DOHH2 (cell line): ENCODE measurements at regions not wholly inside any gene's neighbourhood (a gene's known extent, or its start where the extent isn't known, plus 50 kb on each side); places are given as distances from the start of the nearest gene placed in this dataset.

Experiments used
- H3F3A ChIP-seq: fragments of 200-600 bp; sonication (generic), shearing (Covaris generic); 2 replicates; pipeline ENCODE4 v1.6.0; 2016; ENCODE audit warnings: antibody characterized with exemption, mild to moderate bottlenecking; ENCODE audit not compliant: control insufficient read depth, insufficient read depth
- H3K27ac ChIP-seq: fragments of 200-600 bp; sonication (generic); 2 replicates; pipeline ENCODE4 v1.5.1; 2014; ENCODE audit warnings: low read depth, mild to moderate bottlenecking, low read length, moderate library complexity
- H3K27me3 ChIP-seq: fragments of 200-600 bp; sonication (generic); 2 replicates; pipeline ENCODE4 v1.6.1; 2014; ENCODE audit warnings: mild to moderate bottlenecking, low read length, mixed read lengths; ENCODE audit not compliant: control insufficient read depth
- H3K36me3 ChIP-seq: fragments of 200-600 bp; sonication (generic); 2 replicates; pipeline ENCODE4 v1.6.1; 2014; ENCODE audit warnings: mild to moderate bottlenecking, low read length, moderate library complexity, mixed read lengths; ENCODE audit not compliant: control insufficient read depth
- H3K4me1 ChIP-seq: fragments of 200-600 bp; sonication (generic); 2 replicates; pipeline ENCODE4 v1.6.1; 2014; ENCODE audit warnings: mild to moderate bottlenecking, low read length, mixed read lengths; ENCODE audit not compliant: control insufficient read depth
- H3K4me2 ChIP-seq: fragments of 200-600 bp; sonication (generic); 2 replicates; pipeline ENCODE4 v1.6.0; 2014; ENCODE audit warnings: mild to moderate bottlenecking, low read length, moderate library complexity
- H3K4me3 ChIP-seq: fragments of 200-600 bp; sonication (generic); 2 replicates; pipeline ENCODE4 v1.5.1; 2014; ENCODE audit warnings: mild to moderate bottlenecking, low read length, mixed read lengths
- H3K79me2 ChIP-seq: fragments of 200-600 bp; sonication (generic); 2 replicates; pipeline ENCODE4 v1.6.1; 2014; ENCODE audit warnings: mild to moderate bottlenecking, low read length, mixed read lengths; ENCODE audit not compliant: control insufficient read depth
- H3K9me2 ChIP-seq: fragments of 200-600 bp; sonication (generic); replicated peaks from 2 replicates; pipeline ENCODE4 v1.6.1; 2014; ENCODE audit warnings: mild to moderate bottlenecking, low read length, mixed read lengths; ENCODE audit not compliant: control insufficient read depth
- H3K9me3 ChIP-seq: fragments of 200-600 bp; sonication (generic); 2 replicates; pipeline ENCODE4 v1.6.1; 2014; ENCODE audit warnings: antibody characterized with exemption, low read length, mixed read lengths; ENCODE audit not compliant: control insufficient read depth, insufficient read depth
- H4K20me1 ChIP-seq: fragments of 200-600 bp; sonication (generic); 2 replicates; pipeline ENCODE4 v1.6.0; 2014; ENCODE audit warnings: low read depth, mild to moderate bottlenecking, antibody characterized with exemption, low read length, moderate library complexity; ENCODE audit not compliant: control insufficient read depth, insufficient read depth
- CTCF ChIP-seq: fragments of 200-600 bp; sonication (generic); IDR thresholded peaks from one replicate; pipeline ENCODE4 v1.5.1; 2014; ENCODE audit warnings: antibody characterized with exemption, mild to moderate bottlenecking, low read depth, low read length; ENCODE audit not compliant: poor library complexity, severe bottlenecking
- EZH2phosphoT487 ChIP-seq: fragments of 200-600 bp; sonication (generic); IDR thresholded peaks from 2 replicates; pipeline ENCODE4 v1.6.1; 2017; ENCODE audit warnings: borderline replicate concordance, mild to moderate bottlenecking, antibody characterized with exemption, low read length, moderate library complexity, mixed read lengths

GRCh38 chr10:47077386-47077785 lies 166.2 kb downstream of the PTPN20 start:
- Histone ChIP-seq H3K4me3 (no peak overlapping the region), H3K4me2 (no peak overlapping the region), H3K4me1 (no peaks in the 10 kb centered on the region), H3F3A (no peaks in the 10 kb centered on the region), H3K79me2 (no peaks in the 10 kb centered on the region), H3K27me3 (no peaks in the 10 kb centered on the region), H3K36me3 (no peaks in the 10 kb centered on the region), H3K27ac (no peak overlapping the region), H3K9me2 (no peaks in the 10 kb centered on the region), H4K20me1 (no peaks in the 10 kb centered on the region), H3K9me3 (peaks cover 4% of the 10 kb centered on the region; the same call in 1 of the 2 replicates)
- TF ChIP-seq EZH2phosphoT487: no peak
- TF ChIP-seq CTCF: no peak

- no peak overlapping the region for H3K4me2 ChIP-seq
- TF ChIP-seq CTCF (no peak), EZH2phosphoT487 (no peak)
- H3K9me3 ChIP-seq: peaks cover 4% of the 10 kb centered on the region; the same call in 1 of the 2 replicates
- no peaks in the 10 kb centered on the region for H3K27me3 ChIP-seq
- no peak overlapping the region for H3K27ac ChIP-seq
- no peak overlapping the region for H3K4me3 ChIP-seq
- H3K4me1 ChIP-seq: no peaks in the 10 kb centered on the region
- H3F3A ChIP-seq: no peaks in the 10 kb centered on the region
- no peaks in the 10 kb centered on the region for H3K9me2 ChIP-seq
- no peaks in the 10 kb centered on the region for H3K79me2 ChIP-seq
- H4K20me1 ChIP-seq: no peaks in the 10 kb centered on the region
- H3K36me3 ChIP-seq: no peaks in the 10 kb centered on the region
These were observed 166.7 kb downstream of the PTPN20 start for GRCh38 chr10:47077941-47078340.

GRCh38 chr10:47078393-47079203 lies 167.4 kb downstream of the PTPN20 start:
- Histone ChIP-seq H3K27ac (no peak overlapping the region), H3K9me3 (peaks cover 4% of the 10 kb centered on the region; the same call in 1 of the 2 replicates), H3K4me1 (no peaks in the 10 kb centered on the region), H3K36me3 (no peaks in the 10 kb centered on the region), H3K4me2 (no peak overlapping the region), H3F3A (no peaks in the 10 kb centered on the region), H4K20me1 (no peaks in the 10 kb centered on the region), H3K79me2 (no peaks in the 10 kb centered on the region), H3K27me3 (no peaks in the 10 kb centered on the region), H3K9me2 (no peaks in the 10 kb centered on the region), H3K4me3 (no peak overlapping the region)
- TF ChIP-seq CTCF (no peak), EZH2phosphoT487 (no peak)
